ENCODE measurements at regions not wholly inside any gene's neighbourhood (a gene's known extent, or its start where the extent isn't known, plus 50 kb on each side); places are given as distances from the start of the nearest gene placed in this dataset.

GRCh38 chr4:179196511-179196910 lies 1754.3 kb upstream of the AGA start:
- TF ChIP-seq POLR2A (IDR thresholded peaks at IDR 0.05) = no peak
- TF ChIP-seq, protein P1, sequence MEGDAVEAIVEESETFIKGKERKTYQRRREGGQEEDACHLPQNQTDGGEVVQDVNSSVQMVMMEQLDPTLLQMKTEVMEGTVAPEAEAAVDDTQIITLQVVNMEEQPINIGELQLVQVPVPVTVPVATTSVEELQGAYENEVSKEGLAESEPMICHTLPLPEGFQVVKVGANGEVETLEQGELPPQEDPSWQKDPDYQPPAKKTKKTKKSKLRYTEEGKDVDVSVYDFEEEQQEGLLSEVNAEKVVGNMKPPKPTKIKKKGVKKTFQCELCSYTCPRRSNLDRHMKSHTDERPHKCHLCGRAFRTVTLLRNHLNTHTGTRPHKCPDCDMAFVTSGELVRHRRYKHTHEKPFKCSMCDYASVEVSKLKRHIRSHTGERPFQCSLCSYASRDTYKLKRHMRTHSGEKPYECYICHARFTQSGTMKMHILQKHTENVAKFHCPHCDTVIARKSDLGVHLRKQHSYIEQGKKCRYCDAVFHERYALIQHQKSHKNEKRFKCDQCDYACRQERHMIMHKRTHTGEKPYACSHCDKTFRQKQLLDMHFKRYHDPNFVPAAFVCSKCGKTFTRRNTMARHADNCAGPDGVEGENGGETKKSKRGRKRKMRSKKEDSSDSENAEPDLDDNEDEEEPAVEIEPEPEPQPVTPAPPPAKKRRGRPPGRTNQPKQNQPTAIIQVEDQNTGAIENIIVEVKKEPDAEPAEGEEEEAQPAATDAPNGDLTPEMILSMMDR (IDR thresholded peaks at IDR 0.05 in 4 of 5, conservative IDR thresholded peaks at IDR 0.05 in 1 of 5) = no peak

Measured in gastrocnemius medialis (tissue), 4 donors.